GM12878 (cell line): ENCODE measurements at regions not wholly inside any gene's neighbourhood (a gene's known extent, or its start where the extent isn't known, plus 50 kb on each side); places are given as distances from the start of the nearest gene placed in this dataset.

Source experiments
- ATAC-seq: fragments of 200-7000 bp; cut with Tn5 transposase; 3 replicates; pipeline ENCODE4 v1.9.1; 2020; ENCODE audit warnings: mild to moderate bottlenecking, moderate library complexity
- BruUV-seq: library from RNA; stranded (reverse); fragments of 400-500 nt; replicated peaks from 2 replicates; lab custom pipeline; 2021; lab: Mats Ljungman, UMichigan
- CTCF ChIA-PET: fragments of 300-600 bp; sonication (Branson Sonifier 250); formaldehyde crosslinking; extraction: SDS; loops from one replicate; lab custom pipeline; 2021; ENCODE audit warnings: inconsistent platforms; lab: Yijun Ruan, JAX
- POLR2A ChIA-PET: fragments of 350-600 bp; formaldehyde crosslinking; extraction: SDS; loops from one replicate; lab custom pipeline; 2021; ENCODE audit warnings: inconsistent platforms; lab: Charles Lee
- RAD21 ChIA-PET: fragments of 300-600 bp; sonication (Branson Sonifier 250); formaldehyde crosslinking; loops from one replicate; lab custom pipeline; 2023; ENCODE audit warnings: antibody characterized with exemption; ENCODE audit not compliant: unreplicated experiment; lab: Charles Lee
- SMC1A ChIA-PET: fragments of 300-600 bp; sonication (Branson Sonifier 250); formaldehyde crosslinking; loops from one replicate; lab custom pipeline; 2023; ENCODE audit not compliant: unreplicated experiment, uncharacterized antibody; lab: Charles Lee
- DNase-seq: peaks from one replicate; pipeline ENCODE4 v3.0.0-alpha.2; 2011; ENCODE audit warnings: low read depth, low spot score
- FAIRE-seq: peaks from 3 replicates; lab custom pipeline; 2011; peaks lifted over from hg19 to GRCh38; lab: Jason Lieb, UNC
- H2AFZ ChIP-seq: 2 replicates; pipeline ENCODE4 v1.6.0; 2011; ENCODE audit warnings: low read depth, low read length, control low read depth; ENCODE audit not compliant: control insufficient read depth
- H3K27ac ChIP-seq: 2 replicates; pipeline ENCODE4 v1.5.1; 2011; ENCODE audit warnings: control low read depth; ENCODE audit not compliant: control insufficient read depth, insufficient read depth
- H3K27me3 ChIP-seq, 2 experiments: replicated peaks in 1 of 2; 2 replicates each; pipeline versions ENCODE4 v1.6.0 to v1.6.1; 2011; ENCODE audit warnings: low read length in 1 of 2; ENCODE audit not compliant: control insufficient read depth in 2 of 2, insufficient read depth in 2 of 2
- H3K36me3 ChIP-seq, 2 experiments: 2 replicates each; pipeline ENCODE4 v1.5.1; 2011; ENCODE audit warnings: low read length in 1 of 2; ENCODE audit not compliant: control insufficient read depth in 2 of 2, insufficient read depth in 2 of 2
- H3K4me1 ChIP-seq: 2 replicates; pipeline ENCODE4 v1.6.1; 2011; ENCODE audit warnings: mild to moderate bottlenecking, low read length, moderate library complexity, mixed read lengths; ENCODE audit not compliant: control insufficient read depth, insufficient read depth
- H3K4me2 ChIP-seq: 2 replicates; pipeline ENCODE4 v1.6.0; 2011; ENCODE audit warnings: control low read depth; ENCODE audit not compliant: control insufficient read depth, insufficient read depth
- H3K4me3 ChIP-seq: fragments of 200-600 bp; sonication (generic); 2 replicates; pipeline ENCODE4 v1.5.1; 2016
- H3K79me2 ChIP-seq: 2 replicates; pipeline ENCODE4 v1.6.0; 2011; ENCODE audit warnings: low read length; ENCODE audit not compliant: control insufficient read depth, insufficient read depth
- H3K9ac ChIP-seq: 2 replicates; pipeline ENCODE4 v1.8.0; 2011; ENCODE audit warnings: low read length, control low read depth, mixed read lengths; ENCODE audit not compliant: control insufficient read depth, insufficient read depth
- H3K9me3 ChIP-seq: replicated peaks from 3 replicates; pipeline ENCODE4 v1.5.1; 2011; ENCODE audit warnings: mild to moderate bottlenecking, low read length; ENCODE audit not compliant: control insufficient read depth, insufficient read depth
- H4K20me1 ChIP-seq: 2 replicates; pipeline ENCODE4 v1.6.0; 2011; ENCODE audit not compliant: control insufficient read depth, insufficient read depth
- CBX3 ChIP-seq: fragments of 200-600 bp; sonication (generic); IDR thresholded peaks from 2 replicates; pipeline ENCODE4 v1.6.1; 2016; ENCODE audit warnings: low read depth, borderline replicate concordance
- CREB1 ChIP-seq: IDR thresholded peaks from 2 replicates; pipeline ENCODE4 v1.6.1; 2012; ENCODE audit warnings: low read depth, mild to moderate bottlenecking, inconsistent platforms
- FOXK2 ChIP-seq: fragments of 450-650 bp; IDR thresholded peaks from 2 replicates; pipeline ENCODE4 v1.6.1; 2017; ENCODE audit warnings: mild to moderate bottlenecking, moderate library complexity
- IKZF2 ChIP-seq, 2 experiments: fragments of 450-650 bp; IDR thresholded peaks; 2 replicates each; pipeline ENCODE4 v1.6.1; 2017; ENCODE audit warnings: mild to moderate bottlenecking in 2 of 2, moderate library complexity in 2 of 2
- KAT2A ChIP-seq: conservative IDR thresholded peaks from 2 replicates; pipeline ENCODE4 v1.6.1; 2011; ENCODE audit warnings: low read depth, low read length; ENCODE audit not compliant: control insufficient read depth
- MEF2B ChIP-seq: fragments of 450-650 bp; IDR thresholded peaks from 2 replicates; pipeline ENCODE4 v1.6.1; 2018; ENCODE audit warnings: mild to moderate bottlenecking, moderate library complexity; ENCODE audit not compliant: partially characterized antibody, poor library complexity, severe bottlenecking
- NFYA ChIP-seq: IDR thresholded peaks from 2 replicates; pipeline ENCODE4 v1.6.1; 2011; ENCODE audit warnings: low read depth, mild to moderate bottlenecking, low read length, improper control_type of control experiment, borderline replicate concordance
- NR2C1 ChIP-seq: fragments of 450-650 bp; IDR thresholded peaks from 2 replicates; pipeline ENCODE4 v1.6.1; 2017; ENCODE audit warnings: antibody characterized with exemption, mild to moderate bottlenecking, moderate library complexity
- STAT1 ChIP-seq: fragments of 450-650 bp; conservative IDR thresholded peaks from 2 replicates; pipeline ENCODE4 v1.6.1; 2014; ENCODE audit warnings: antibody characterized with exemption, mild to moderate bottlenecking
- whole genome bisulfite sequencing: methylation state at CpG from one replicate; pipeline ENCODE4 v1.1.6; 2016; ENCODE audit warnings: low lambda C conversion rate; ENCODE audit not compliant: insufficient replicate concordance, insufficient coverage; ENCODE audit errors: missing lambda C conversion rate; 5-methylcytosine and 5-hydroxymethylcytosine counted together
- in situ Hi-C: fragments of 300-500 bp; cut with MboI; formaldehyde crosslinking; loops from 9 replicates; pipeline ENCODE4 v1.14.3; 2018; ENCODE audit warnings: mixed read lengths
- intact Hi-C: fragments of 100-400 bp; cut with micrococcal nuclease; formaldehyde crosslinking; loops from one replicate; pipeline ENCODE4 v1.14.2; 2022; ENCODE audit not compliant: unreplicated experiment
- TF ChIP-seq, protein P1 (sequence below): fragments of 450-650 bp; IDR thresholded peaks from 2 replicates; pipeline ENCODE4 v1.6.1; 2017; ENCODE audit warnings: mild to moderate bottlenecking, moderate library complexity
- TF ChIP-seq, protein P2 (sequence below): fragments of 450-650 bp; IDR thresholded peaks from 2 replicates; pipeline ENCODE4 v1.6.1; 2017; ENCODE audit warnings: mild to moderate bottlenecking, moderate library complexity

DNA sequence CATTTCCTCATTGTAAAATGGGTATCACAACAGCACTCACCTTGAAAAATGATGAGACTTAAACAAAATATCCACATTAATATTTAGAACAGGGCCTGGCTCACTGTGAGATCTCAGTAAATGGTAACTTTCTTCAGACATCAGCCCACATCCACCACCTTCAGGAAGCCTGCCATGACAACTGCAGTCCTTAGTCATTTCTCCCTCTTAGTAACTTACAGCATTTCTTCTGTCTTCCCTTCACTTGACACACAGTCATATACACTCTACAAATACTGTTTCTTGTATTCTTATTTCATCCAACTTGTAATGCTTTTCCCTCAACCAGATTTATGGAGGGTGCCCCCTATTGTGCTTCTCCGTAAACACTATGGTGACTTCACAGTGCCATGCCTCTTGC, 263.0 kb downstream of the ZNF516 start:
- 83% methylated on average over 1 of the region's 1 CpG for WGBS
- H3K4me3 ChIP-seq, result no peak overlapping the region
- H3K9me3 ChIP-seq, result no peaks in the 10 kb centered on the region
- in situ Hi-C loops (no loop called here), intact Hi-C loops (no loop called here)
- FAIRE-seq (no peak), ATAC-seq (no peak), DNase-seq (no peak)
- no peaks in the 10 kb centered on the region for H4K20me1 ChIP-seq
- ChIA-PET SMC1A (no interaction called here), CTCF (no interaction called here), POLR2A (no interaction called here), RAD21 (no interaction called here)
- H3K27ac ChIP-seq, result no peak overlapping the region
- H2AFZ ChIP-seq, result no peak overlapping the region
- no peaks in the 10 kb centered on the region for H3K79me2 ChIP-seq
- no peak for TF ChIP-seq CREB1
- TF ChIP-seq NFYA, result no peak
- no peak for TF ChIP-seq KAT2A
- TF ChIP-seq IKZF2 (IDR thresholded peaks at IDR 0.05), result no peak
- TF ChIP-seq MEF2B, result no peak
- no peak for TF ChIP-seq STAT1
- TF ChIP-seq CBX3, result no peak
- TF ChIP-seq, protein P1, sequence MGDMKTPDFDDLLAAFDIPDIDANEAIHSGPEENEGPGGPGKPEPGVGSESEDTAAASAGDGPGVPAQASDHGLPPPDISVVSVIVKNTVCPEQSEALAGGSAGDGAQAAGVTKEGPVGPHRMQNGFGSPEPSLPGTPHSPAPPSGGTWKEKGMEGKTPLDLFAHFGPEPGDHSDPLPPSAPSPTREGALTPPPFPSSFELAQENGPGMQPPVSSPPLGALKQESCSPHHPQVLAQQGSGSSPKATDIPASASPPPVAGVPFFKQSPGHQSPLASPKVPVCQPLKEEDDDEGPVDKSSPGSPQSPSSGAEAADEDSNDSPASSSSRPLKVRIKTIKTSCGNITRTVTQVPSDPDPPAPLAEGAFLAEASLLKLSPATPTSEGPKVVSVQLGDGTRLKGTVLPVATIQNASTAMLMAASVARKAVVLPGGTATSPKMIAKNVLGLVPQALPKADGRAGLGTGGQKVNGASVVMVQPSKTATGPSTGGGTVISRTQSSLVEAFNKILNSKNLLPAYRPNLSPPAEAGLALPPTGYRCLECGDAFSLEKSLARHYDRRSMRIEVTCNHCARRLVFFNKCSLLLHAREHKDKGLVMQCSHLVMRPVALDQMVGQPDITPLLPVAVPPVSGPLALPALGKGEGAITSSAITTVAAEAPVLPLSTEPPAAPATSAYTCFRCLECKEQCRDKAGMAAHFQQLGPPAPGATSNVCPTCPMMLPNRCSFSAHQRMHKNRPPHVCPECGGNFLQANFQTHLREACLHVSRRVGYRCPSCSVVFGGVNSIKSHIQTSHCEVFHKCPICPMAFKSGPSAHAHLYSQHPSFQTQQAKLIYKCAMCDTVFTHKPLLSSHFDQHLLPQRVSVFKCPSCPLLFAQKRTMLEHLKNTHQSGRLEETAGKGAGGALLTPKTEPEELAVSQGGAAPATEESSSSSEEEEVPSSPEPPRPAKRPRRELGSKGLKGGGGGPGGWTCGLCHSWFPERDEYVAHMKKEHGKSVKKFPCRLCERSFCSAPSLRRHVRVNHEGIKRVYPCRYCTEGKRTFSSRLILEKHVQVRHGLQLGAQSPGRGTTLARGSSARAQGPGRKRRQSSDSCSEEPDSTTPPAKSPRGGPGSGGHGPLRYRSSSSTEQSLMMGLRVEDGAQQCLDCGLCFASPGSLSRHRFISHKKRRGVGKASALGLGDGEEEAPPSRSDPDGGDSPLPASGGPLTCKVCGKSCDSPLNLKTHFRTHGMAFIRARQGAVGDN, result no peak
- TF ChIP-seq, protein P2, sequence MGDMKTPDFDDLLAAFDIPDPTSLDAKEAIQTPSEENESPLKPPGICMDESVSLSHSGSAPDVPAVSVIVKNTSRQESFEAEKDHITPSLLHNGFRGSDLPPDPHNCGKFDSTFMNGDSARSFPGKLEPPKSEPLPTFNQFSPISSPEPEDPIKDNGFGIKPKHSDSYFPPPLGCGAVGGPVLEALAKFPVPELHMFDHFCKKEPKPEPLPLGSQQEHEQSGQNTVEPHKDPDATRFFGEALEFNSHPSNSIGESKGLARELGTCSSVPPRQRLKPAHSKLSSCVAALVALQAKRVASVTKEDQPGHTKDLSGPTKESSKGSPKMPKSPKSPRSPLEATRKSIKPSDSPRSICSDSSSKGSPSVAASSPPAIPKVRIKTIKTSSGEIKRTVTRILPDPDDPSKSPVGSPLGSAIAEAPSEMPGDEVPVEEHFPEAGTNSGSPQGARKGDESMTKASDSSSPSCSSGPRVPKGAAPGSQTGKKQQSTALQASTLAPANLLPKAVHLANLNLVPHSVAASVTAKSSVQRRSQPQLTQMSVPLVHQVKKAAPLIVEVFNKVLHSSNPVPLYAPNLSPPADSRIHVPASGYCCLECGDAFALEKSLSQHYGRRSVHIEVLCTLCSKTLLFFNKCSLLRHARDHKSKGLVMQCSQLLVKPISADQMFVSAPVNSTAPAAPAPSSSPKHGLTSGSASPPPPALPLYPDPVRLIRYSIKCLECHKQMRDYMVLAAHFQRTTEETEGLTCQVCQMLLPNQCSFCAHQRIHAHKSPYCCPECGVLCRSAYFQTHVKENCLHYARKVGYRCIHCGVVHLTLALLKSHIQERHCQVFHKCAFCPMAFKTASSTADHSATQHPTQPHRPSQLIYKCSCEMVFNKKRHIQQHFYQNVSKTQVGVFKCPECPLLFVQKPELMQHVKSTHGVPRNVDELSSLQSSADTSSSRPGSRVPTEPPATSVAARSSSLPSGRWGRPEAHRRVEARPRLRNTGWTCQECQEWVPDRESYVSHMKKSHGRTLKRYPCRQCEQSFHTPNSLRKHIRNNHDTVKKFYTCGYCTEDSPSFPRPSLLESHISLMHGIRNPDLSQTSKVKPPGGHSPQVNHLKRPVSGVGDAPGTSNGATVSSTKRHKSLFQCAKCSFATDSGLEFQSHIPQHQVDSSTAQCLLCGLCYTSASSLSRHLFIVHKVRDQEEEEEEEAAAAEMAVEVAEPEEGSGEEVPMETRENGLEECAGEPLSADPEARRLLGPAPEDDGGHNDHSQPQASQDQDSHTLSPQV, result no peak
- no peak for TF ChIP-seq NR2C1
- no peak for TF ChIP-seq FOXK2
- no peak overlapping the region for H3K9ac ChIP-seq
- no peaks in the 10 kb centered on the region for H3K36me3 ChIP-seq
- H3K4me2 ChIP-seq, result no peak overlapping the region
- H3K27me3 ChIP-seq, result no peaks in the 10 kb centered on the region
- BruUV-seq, result no TSS peak
- no peaks in the 10 kb centered on the region for H3K4me1 ChIP-seq
